Activated T-helper 1 cell treated with Interleukin-2 at 50 U/mL for 16 hours (primary cell): ENCODE measurements at regions not wholly inside any gene's neighbourhood (a gene's known extent, or its start where the extent isn't known, plus 50 kb on each side); places are given as distances from the start of the nearest gene placed in this dataset.
"Not testable (repeated sequence)": the region's sequence is repeated elsewhere in the genome, so short reads cannot be mapped to it uniquely, and the experiment has no call there.

Source experiments
- DNase-seq: peaks from one replicate; pipeline ENCODE4 v3.0.0-alpha.2; 2020; ENCODE audit warnings: low read depth

DNA sequence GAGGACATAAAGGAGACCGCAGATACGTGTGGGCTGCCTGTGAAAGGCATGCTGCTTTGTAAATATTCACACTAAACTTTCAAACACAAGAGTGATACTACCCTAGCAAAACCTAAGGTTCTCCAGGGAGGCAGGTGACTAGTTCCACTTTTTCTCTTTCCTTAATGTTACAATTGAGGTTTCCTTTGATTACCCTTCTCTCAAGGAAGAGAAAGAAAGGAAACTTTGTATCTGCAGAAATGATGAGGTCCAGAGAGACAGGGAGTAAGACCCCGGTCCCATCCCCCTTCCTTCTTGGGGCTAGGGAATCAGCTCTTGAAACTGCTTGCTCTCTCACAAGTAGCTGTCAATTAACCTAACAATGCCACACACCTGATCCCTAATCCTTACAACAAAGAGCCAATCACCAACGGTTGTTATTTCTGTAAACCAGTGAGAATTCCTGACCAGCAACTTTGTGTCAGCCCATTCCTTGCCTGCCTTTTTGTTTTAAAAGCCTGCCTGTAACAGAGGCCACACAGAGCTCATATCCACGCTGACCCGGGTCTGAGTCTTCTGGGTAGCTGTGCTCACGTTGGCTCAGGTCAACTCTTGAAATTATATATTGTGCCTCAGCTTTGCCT, 754.8 kb upstream of the FRG1 start:
- DNase-seq: no peak

DNA sequence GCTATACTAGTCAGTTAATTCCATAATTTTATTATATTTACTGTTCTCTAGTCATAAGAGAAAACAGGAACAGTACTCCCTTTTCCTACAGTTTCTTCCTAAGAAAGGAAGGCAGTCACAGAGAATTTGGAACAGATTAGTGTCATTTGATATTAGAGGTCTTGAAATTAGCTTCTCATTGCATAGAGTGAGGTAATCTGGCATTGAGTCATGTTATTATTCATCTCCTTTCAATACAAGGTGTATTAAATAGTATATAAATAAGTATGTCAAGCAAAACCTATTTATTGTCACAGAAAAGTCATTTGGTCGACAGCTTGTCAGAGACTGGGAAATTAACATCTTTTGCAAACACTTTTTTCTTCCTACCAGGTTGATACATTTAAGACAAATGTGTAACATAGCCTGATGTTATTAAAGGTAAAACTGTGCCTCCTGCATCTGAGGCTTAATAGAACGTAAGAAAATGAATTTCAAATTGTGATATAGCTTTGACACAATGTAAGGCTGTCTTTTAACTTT, 753.1 kb upstream of the FRG1 start:
- no peak for DNase-seq

DNA sequence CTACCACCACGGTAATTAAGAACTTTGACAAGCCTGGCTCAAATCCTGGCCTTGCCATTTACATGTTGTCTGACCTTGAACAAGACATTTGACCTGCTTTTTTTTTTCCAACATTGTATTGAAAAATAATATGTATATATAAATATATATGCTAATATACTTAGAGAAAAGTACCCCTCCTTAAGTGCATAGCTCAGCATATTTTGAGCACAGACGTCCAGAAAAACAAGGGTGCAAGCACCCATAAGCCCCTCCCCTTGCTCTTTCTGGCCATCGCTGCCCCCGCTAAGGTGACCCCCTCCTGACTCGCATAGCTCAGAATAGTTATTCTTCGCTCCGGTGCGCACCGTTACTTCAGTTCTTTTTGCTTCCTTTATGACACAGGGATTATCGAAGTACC, 742.0 kb upstream of the FRG1 start:
- DNase-seq: no peak

DNA sequence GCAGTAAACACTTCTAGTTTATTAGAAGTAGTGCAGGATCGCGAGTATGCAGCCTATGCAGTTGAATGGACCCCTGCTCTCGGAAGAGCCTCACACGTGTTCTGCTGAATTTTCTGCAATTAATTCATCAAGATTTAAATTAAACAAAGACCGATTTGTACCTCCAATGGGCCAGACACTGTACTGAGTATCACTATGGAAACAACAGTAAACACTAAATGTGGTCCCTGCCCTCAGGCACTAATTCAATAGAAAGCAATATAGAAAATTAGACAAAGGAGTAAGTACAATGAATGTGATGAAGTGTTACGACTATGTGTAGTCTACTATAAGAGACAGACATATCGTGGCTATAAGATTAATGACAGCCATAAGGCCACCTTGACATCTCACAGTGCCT, 740.3 kb upstream of the FRG1 start:
- DNase-seq: no peak

DNA sequence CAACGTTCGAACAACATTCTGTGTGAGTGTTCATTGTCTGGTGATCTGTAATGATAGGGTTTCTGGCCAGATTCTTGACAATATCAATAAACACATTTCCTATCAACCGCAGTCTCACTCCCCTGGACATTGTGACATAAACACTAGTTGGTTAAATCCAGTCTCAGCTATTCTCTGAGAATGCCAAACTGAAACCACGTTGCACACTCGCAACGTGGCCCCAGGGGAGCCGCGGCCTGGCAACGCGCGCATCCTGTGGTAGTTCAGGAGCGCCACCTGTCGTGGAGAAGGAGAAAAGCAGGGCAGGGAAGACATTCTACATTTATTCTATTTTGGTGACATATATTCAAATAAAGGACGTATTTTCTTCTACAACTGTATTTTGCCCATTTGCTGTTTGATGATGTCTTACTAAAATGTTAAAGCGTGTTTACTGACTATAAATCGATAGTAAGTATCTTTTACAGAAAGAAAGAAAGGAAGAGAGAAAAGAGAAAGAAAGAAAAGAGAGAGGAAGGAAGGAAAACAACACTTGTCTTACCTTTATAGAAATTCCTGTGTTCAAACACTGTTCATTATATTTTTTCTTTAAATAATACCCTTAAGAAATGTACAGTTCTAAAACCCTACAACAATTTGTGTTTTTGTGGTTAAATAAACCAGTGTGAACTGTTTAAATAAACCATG, 738.3 kb upstream of the FRG1 start:
- no peak for DNase-seq

DNA sequence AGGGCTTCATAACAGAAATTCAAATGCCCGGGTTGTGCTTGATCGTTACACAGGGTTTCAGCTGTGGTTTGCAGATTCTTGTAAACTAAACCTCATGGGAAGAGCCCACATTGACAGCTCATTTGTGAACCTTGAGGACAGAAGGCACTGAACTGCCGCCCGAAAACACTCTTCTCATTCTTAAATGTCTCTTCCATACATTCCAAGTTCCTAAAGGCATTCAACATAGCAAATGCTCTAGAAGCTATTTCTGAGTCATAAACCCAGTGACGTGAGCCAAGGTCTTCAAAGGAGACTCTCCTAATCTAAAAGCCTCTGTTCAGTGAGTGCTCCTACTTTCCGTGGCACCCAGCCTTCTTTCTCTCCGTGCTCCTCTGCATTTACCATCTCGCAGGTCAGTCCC, 737.8 kb upstream of the FRG1 start:
- no peak for DNase-seq

DNA sequence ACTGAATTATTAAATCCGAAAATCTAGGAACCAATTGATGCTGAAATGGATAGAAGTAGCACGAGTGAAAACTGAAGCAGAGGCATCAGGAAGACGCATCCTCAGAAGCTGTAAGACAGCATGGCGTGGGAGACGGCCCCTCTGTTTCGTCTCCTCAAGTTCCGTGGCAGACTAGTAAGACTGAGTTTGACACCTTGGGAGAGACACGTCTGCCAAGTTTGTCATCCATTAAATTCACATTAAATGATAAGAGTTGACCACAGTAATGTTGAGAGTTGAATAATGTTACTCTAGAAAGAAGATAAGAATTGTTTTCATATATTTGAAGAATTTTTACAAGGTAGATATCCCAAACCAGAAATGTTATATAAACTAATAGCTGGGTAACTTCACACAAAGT, 736.1 kb upstream of the FRG1 start:
- no peak for DNase-seq

DNA sequence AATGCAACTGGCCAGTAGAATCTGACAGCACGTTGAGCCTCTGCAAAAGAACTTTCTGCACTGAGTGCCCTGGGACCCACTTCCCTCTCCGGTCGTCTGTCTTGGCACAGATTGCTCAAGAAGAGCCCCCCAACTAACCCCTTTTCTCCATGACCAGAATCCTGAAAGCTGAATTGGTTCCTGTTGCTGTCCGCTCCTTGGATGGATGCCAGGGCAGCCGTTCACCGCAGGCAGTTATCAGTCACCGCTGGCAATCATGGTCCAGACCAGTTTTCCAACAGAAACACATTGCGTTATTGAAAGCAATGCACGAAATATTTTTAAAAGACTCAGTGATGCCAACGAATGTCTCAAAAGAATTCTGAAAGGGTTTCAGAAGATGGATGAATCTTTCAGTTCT, 733.7 kb upstream of the FRG1 start:
- no peak for DNase-seq

DNA sequence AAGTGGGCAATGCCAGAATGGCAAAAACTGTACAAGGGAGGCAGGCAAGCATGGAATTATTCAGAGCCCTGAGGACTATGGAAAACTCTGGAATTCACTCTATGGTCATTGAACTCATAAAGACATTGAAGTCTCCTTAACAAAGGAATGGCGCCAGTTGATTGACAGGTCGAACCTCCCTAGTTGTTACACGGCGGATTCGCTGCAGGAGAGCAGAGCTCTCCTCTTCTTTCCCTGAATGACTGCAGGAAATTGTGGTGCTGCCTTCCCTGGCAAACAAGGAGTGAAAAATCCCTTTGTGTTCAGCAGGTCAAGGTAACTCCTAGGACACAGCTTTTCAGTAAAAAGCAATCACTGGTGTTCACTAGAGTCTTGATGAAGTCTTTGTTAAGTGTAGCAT, 732.8 kb upstream of the FRG1 start:
- DNase-seq: no peak

DNA sequence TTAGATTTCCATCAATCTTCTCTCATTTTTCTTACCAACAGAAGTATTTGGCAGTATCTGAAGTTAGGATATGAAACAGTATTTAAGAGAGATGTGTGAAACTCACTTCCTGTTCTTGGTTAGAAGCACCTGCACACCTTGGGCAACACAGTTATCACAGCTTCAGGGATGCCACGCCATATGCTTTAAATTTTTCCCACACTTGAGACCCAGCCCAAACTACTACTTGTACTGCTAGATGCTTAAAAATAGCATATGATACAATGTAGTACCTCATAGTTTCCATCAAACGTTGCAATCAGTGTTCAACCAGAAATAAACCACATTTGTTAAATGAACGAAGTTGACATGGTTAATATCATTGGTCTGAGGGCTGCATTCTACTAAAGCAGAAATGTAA, 725.1 kb upstream of the FRG1 start:
- no peak for DNase-seq

DNA sequence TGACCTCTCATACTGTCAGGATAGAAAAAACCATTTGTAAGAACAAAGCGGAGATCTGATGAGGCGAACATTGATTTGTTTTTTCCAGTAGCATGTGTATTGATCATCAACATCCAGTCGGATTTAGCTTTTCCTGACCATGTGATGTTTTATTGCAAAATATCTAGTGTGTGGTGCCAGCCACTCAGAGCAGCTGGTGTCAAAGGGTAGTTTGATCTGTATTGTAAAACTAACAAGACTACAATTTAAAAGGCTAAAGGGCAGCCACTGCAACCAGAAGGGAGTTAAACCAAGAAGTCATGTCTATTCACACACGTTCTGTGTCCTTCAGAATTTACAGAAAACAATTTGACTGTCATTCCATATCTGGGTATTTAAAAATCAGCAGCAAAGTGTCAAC, 719.0 kb upstream of the FRG1 start:
- no peak for DNase-seq

DNA sequence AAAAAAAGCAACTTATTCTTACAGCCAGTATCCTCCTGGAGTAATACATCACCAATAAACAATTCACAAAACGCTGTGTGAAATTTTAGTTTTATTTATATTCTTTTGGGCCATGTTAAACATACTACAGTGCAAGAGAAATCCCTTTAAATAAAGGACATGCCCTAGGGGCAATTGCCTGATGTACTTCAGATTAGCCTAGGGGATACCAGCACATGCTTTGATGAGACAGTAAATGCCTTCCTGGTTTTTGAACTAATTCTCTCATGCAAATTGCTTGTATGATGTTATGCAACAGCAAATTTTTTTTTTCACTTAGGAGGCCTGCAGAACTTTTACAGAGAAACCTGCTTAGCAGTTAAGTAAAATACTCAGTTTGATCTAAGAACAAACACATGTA, 711.9 kb upstream of the FRG1 start:
- no peak for DNase-seq

DNA sequence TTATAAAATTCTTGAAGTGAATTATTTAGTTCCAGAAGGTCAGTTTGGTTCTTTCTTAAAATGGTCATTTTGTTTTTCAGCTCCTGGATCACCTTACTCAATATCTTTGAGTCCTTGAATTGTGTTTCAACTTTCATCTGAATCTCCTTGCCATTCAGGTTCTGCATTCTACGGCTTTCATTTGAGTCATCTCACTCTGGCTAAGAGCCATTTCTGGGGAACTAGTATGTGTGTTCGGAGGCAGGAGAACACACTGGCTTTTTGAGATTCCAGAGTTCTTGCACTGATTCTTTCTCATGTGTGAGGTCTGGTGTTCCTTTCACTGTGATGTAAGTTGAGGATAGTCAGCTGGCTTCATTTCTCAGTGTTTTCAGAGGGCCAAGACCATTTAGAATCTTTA, 708.4 kb upstream of the FRG1 start:
- DNase-seq: no peak

DNA sequence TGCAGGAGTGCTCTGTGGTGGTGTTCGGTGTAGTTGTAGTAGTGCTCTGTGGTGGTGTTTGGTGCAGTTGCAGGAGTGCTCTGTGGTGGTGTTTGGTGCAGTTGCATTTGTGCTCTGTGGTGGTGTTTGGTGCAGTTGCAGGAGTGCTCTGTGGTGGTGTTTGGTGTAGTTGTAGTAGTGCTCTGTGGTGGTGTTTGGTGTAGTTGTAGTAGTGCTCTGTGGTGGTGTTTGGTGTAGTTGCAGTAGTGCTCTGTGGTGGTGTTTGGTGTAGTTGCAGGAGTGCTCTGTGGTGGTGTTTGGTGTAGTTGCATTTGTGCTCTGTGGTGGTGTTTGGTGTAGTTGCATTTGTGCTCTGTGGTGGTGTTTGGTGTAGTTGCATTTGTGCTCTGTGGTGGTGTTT, 706.9 kb upstream of the FRG1 start:
- DNase-seq: peak; percentile 4

DNA sequence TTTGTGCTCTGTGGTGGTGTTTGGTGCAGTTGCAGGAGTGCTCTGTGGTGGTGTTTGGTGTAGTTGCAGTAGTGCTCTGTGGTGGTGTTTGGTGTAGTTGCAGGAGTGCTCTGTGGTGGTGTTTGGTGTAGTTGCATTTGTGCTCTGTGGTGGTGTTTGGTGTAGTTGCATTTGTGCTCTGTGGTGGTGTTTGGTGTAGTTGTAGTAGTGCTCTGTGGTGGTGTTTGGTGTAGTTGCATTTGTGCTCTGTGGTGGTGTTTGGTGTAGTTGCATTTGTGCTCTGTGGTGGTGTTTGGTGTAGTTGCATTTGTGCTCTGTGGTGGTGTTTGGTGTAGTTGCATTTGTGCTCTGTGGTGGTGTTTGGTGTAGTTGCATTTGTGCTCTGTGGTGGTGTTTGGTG, 705.7 kb upstream of the FRG1 start:
- DNase-seq: not testable (repeated sequence)

DNA sequence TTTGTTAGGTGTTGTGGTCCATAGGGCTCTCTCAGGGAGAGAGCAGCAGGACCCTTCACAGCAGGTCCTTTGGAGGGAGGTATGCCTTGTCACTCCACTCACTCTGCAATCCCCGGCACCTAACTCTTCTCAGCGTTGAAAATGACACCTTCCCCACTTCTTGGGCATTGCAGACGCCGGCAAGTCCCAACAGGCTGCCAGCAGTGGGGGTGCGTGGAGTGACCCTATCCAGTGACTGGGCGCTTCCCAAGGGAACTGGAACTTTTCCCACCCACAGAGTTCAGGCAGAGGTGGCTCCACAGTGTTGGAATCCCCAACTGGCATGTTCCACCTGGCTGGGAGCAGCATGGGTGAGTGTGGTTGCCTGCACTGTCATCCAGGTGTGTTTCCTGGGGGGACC, 705.1 kb upstream of the FRG1 start:
- no peak for DNase-seq

DNA sequence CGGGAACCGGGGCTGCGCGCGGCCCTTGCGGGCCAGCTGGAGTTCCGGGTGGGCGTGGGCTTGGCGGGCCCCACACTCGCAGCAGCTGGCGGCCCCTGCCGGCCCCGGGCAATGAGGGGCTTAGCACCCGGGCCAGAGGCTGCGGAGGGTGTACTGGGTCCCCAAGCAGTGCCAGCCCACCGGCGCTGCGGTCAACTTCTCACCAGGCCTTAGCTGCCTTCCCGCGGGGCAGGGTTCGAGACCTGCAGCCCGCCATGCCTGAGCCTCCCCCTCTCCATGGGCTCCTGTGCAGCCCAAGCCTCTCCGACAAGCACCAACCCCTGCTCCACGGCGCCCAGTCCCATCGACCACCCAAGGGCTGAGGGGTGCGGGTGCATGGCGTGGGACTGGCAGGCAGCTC, 704.4 kb upstream of the FRG1 start:
- not testable (repeated sequence) for DNase-seq

DNA sequence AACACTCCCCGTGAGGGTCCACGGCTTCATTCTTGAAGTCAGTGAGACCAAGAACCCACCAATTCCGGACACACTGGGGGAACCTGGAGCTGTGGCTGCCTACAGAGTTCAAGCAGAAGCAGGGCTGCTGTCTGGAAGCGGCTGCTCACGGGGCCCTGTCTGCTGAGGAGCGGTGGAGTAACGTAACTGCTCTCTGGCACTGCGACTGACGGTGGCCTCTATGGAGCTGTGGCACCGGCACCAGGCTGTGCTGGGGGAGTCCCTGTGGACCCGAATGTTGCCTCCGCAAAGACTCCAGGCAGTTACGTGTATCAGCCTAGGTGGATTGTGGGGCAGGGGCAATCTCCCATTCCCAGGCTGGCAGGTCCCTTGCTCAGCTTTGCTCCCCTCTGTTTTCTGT, 703.3 kb upstream of the FRG1 start:
- no peak for DNase-seq

DNA sequence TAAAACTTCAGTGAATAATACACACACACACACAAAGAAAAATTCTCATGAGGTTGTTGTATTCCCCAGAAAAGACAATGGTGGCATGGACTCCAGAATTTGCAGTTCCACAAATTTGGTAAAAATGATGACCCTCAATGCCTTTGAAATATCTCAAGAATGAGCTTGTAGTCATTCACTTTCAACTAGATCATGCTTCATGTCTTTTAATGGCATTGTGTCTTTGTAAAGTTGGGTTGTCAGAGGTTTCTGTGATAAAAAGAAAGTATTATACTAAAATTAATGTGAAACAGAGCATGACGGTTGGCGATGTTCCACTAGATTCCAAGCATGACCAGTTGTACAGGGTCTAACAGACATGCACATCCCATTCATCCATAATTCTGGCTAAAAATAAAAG, 685.0 kb upstream of the FRG1 start:
- no peak for DNase-seq

DNA sequence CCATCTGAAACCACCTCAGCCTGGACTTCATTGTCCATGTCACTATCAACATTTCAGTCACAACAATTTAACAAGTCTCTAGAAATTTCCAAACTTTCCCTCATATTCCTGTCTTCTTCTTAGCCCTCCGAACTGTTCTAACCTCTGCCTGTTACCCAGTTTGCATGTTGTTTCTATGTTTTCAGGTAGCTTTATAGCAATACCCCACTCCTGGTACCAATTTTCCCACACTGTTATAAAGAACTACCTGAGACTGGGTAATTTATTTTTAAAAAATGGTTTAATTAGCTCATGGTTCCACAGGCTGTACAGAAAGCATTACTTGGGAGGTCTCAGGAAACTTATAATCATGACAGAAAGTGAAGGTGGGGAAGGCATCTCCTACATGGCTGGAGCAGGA, 679.2 kb upstream of the FRG1 start:
- no peak for DNase-seq

DNA sequence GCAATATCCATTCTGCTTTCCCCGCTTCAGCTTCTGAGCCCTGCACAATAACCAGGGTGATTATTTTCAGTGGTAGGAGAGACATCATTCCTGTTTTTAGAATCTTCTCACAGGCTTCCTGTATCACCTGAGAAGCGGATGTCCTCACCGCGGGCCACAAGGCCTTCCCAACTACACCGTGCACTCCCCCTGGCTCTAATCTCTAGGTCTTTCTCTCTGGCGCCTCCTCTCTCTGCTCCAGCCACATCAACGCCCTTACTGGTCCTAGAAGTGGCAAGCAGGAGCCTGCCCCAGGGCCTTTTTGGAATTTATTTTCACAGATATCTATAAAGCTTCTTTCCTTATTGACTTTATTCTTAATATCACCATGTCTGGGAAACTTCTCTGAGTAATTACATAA, 675.2 kb upstream of the FRG1 start:
- DNase-seq: no peak

DNA sequence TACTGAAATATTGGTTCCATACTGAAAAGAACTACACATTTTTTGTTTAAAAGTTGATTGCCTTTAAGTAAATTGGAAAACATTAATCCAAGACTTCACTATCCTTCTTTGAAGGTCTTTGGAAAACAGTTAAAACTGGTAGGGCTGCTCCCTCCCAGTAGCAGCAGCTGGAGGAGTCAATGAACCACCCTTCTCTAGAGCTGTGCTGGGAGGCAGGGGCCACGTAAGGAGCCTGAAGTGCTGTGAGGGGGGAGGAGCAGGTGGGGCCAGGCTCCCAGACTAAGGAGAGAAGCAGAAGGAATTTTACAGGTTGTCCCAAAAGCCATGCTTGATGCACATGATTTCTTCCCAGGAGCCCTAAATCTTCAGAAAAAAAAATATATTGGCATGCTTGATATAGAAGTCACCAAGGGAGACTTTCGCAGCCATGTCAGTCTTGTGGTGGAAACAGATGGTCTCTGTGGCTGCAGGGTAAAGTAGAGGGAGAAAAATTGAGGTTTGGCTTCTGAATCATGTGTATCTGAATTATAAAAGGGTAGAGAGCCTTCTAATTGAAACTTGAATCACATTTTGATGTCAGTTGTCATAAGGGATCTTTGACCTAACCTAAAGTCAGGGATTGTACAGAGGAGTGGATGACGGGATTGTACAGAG, 673.2 kb upstream of the FRG1 start:
- DNase-seq: no peak

DNA sequence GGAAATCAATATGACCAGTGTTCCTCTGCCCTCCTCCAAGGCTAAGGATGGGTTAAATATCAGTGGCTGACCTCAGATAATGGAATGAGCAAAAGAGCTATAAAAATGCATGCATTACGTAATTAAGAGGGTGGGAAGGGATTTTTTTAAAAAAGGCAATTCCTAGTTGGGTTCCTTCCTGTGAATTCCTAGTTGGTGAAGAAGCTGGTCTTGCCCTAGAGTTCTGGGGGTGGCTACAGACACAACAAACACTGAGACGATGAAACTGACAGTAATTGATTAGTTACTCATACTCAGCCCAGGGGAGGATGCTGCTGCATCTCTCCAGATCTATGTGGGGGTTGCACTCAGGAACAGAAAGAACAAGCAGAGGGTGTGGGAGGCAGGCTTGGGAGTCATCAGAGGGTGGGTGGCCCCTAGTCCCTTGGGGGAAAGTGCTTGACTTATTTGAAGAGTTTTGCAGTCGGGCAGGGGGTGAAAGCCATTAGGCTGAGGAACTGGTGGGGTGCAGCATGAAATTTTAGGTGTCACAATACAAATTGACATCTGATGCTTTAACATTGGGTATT, 662.0 kb upstream of the FRG1 start:
- no peak for DNase-seq
